Stomach (tissue), 4 donors: ENCODE measurements at regions not wholly inside any gene's neighbourhood (a gene's known extent, or its start where the extent isn't known, plus 50 kb on each side); places are given as distances from the start of the nearest gene placed in this dataset.
"Not testable (repeated sequence)": the region's sequence is repeated elsewhere in the genome, so short reads cannot be mapped to it uniquely, and the experiment has no call there.

Experiments used
- EP300 ChIP-seq: sonication (generic); formaldehyde crosslinking; IDR thresholded peaks from one replicate; pipeline ENCODE4 v1.6.1; 2017; ENCODE audit warnings: antibody characterized with exemption
- POLR2A ChIP-seq, 4 donors: fragments of 450-650 bp; IDR thresholded peaks; one replicate each; pipeline ENCODE4 v1.6.1; 2016; ENCODE audit warnings: antibody characterized with exemption in 4 of 4, control low read depth in 2 of 4, mild to moderate bottlenecking in 1 of 4, moderate library complexity in 1 of 4
- POLR2AphosphoS5 ChIP-seq, 3 donors: sonication (generic); formaldehyde crosslinking; IDR thresholded peaks; one replicate each; pipeline ENCODE4 v1.6.1; 2016; ENCODE audit warnings: antibody characterized with exemption in 3 of 3
- TF ChIP-seq, protein P1 (sequence below), 7 experiments: fragments of 450-650 bp in 4 of 7; fragments of 200-600 bp in 3 of 7; sonication (generic) in 3 of 7; IDR thresholded peaks; one replicate each; pipeline ENCODE4 v1.5.1; 2016 to 2019; ENCODE audit warnings: antibody characterized with exemption in 7 of 7, control low read depth in 2 of 7, mild to moderate bottlenecking in 1 of 7

DNA sequence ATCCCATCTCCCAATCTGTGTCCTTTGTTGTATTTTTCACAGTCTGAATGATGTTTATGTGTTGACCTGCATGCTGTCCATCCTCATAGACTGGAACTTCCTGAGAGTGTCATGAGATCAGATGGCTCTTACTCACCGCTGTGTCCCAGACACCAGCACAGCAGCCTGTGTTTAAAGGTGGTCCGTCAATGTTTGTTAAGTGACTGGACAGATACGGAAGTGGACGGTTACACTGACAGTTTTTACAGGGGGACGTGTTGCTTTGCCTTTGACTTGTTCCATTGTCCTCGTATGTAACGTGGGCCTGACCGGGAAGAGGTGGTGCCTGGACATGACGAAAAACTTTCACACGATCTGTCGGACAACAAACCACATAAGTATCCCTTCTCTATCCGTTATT, 56.7 kb upstream of the SULF2 start:
- TF ChIP-seq, protein P1, sequence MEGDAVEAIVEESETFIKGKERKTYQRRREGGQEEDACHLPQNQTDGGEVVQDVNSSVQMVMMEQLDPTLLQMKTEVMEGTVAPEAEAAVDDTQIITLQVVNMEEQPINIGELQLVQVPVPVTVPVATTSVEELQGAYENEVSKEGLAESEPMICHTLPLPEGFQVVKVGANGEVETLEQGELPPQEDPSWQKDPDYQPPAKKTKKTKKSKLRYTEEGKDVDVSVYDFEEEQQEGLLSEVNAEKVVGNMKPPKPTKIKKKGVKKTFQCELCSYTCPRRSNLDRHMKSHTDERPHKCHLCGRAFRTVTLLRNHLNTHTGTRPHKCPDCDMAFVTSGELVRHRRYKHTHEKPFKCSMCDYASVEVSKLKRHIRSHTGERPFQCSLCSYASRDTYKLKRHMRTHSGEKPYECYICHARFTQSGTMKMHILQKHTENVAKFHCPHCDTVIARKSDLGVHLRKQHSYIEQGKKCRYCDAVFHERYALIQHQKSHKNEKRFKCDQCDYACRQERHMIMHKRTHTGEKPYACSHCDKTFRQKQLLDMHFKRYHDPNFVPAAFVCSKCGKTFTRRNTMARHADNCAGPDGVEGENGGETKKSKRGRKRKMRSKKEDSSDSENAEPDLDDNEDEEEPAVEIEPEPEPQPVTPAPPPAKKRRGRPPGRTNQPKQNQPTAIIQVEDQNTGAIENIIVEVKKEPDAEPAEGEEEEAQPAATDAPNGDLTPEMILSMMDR (IDR thresholded peaks at IDR 0.05), result not testable (repeated sequence)
- TF ChIP-seq POLR2A (IDR thresholded peaks at IDR 0.05); EP300; POLR2AphosphoS5 (IDR thresholded peaks at IDR 0.05): not testable (repeated sequence)
